ENCODE measurements at regions not wholly inside any gene's neighbourhood (a gene's known extent, or its start where the extent isn't known, plus 50 kb on each side); places are given as distances from the start of the nearest gene placed in this dataset.

- Histone ChIP-seq H3K27ac (ENCODE audit: low read depth, low read length) (no peak overlapping the region), H3K4me1 (ENCODE audit: control insufficient read depth, insufficient read depth, low read length) (peaks cover 2% of the 10 kb centered on the region), H3K36me3 (ENCODE audit: control insufficient read depth, insufficient read depth, low read length) (no peaks in the 10 kb centered on the region), H3K9ac (ENCODE audit: low read length) (no peak overlapping the region), H3K27me3 (ENCODE audit: control insufficient read depth, insufficient read depth, low read length) (no peaks in the 10 kb centered on the region), H3K4me3 (ENCODE audit: low read length) (no peak overlapping the region)
Measured at GRCh38 chr12:69112616-69113015, 126.8 kb upstream of the CPSF6 start.

- no peaks in the 10 kb centered on the region for H3K4me1 ChIP-seq (ENCODE audit: control insufficient read depth, insufficient read depth, low read length)
- H3K27me3 ChIP-seq (ENCODE audit: control insufficient read depth, insufficient read depth, low read length): no peaks in the 10 kb centered on the region
- no peak overlapping the region for H3K9ac ChIP-seq (ENCODE audit: low read length)
- no peak overlapping the region for H3K27ac ChIP-seq (ENCODE audit: low read depth, low read length)
- no peak overlapping the region for H3K4me3 ChIP-seq (ENCODE audit: low read length)
- H3K36me3 ChIP-seq (ENCODE audit: control insufficient read depth, insufficient read depth, low read length): no peaks in the 10 kb centered on the region
Measured at GRCh38 chr12:69115099-69115498, 124.3 kb upstream of the CPSF6 start.

- Histone ChIP-seq H3K36me3 (ENCODE audit: control insufficient read depth, insufficient read depth, low read length) (no peaks in the 10 kb centered on the region), H3K4me1 (ENCODE audit: control insufficient read depth, insufficient read depth, low read length) (no peaks in the 10 kb centered on the region), H3K4me3 (ENCODE audit: low read length) (no peak overlapping the region), H3K9ac (ENCODE audit: low read length) (no peak overlapping the region), H3K27me3 (ENCODE audit: control insufficient read depth, insufficient read depth, low read length) (no peaks in the 10 kb centered on the region), H3K27ac (ENCODE audit: low read depth, low read length) (no peak overlapping the region)
Measured at GRCh38 chr12:69115951-69116350, 123.4 kb upstream of the CPSF6 start.

GRCh38 chr12:69117566-69118266 lies 121.7 kb upstream of the CPSF6 start:
- Histone ChIP-seq H3K27me3 (ENCODE audit: control insufficient read depth, insufficient read depth, low read length) (no peaks in the 10 kb centered on the region), H3K4me1 (ENCODE audit: control insufficient read depth, insufficient read depth, low read length) (no peaks in the 10 kb centered on the region), H3K9ac (ENCODE audit: low read length) (no peak overlapping the region), H3K27ac (ENCODE audit: low read depth, low read length) (no peak overlapping the region), H3K4me3 (ENCODE audit: low read length) (no peak overlapping the region), H3K36me3 (ENCODE audit: control insufficient read depth, insufficient read depth, low read length) (no peaks in the 10 kb centered on the region)

GRCh38 chr12:69118516-69118915 lies 120.9 kb upstream of the CPSF6 start:
- Histone ChIP-seq H3K4me1 (ENCODE audit: control insufficient read depth, insufficient read depth, low read length) (no peaks in the 10 kb centered on the region), H3K4me3 (ENCODE audit: low read length) (no peak overlapping the region), H3K27me3 (ENCODE audit: control insufficient read depth, insufficient read depth, low read length) (no peaks in the 10 kb centered on the region), H3K9ac (ENCODE audit: low read length) (no peak overlapping the region), H3K27ac (ENCODE audit: low read depth, low read length) (no peak overlapping the region), H3K36me3 (ENCODE audit: control insufficient read depth, insufficient read depth, low read length) (no peaks in the 10 kb centered on the region)

DNA sequence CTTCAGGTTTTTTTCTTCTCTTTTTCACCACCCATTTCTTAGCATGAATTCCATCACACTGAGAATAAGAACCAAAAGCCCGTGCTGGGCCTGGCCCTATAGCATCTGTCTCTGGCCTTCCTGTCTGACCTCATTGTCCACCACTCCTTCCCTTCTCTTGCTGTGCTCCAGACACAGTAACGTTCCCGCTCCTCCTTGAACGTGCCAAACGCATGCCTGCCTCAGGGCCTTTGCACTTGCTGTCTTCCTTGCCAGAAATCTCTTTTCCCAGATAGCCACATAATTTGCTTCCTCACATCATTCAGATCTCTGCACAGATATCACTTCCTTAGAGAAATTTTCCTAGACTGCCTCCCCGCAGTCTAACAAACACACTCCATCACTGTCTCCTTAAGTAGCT lies 119.6 kb upstream of the CPSF6 start:
- no peaks in the 10 kb centered on the region for H3K36me3 ChIP-seq (ENCODE audit: control insufficient read depth, insufficient read depth, low read length)
- H3K9ac ChIP-seq (ENCODE audit: low read length): no peak overlapping the region
- no peak overlapping the region for H3K27ac ChIP-seq (ENCODE audit: low read depth, low read length)
- H3K4me1 ChIP-seq (ENCODE audit: control insufficient read depth, insufficient read depth, low read length): no peaks in the 10 kb centered on the region
- H3K4me3 ChIP-seq (ENCODE audit: low read length): no peak overlapping the region
- H3K27me3 ChIP-seq (ENCODE audit: control insufficient read depth, insufficient read depth, low read length): no peaks in the 10 kb centered on the region

- Histone ChIP-seq H3K4me3 (ENCODE audit: low read length) (no peak overlapping the region), H3K27ac (ENCODE audit: low read depth, low read length) (no peak overlapping the region), H3K4me1 (ENCODE audit: control insufficient read depth, insufficient read depth, low read length) (no peaks in the 10 kb centered on the region), H3K9ac (ENCODE audit: low read length) (no peak overlapping the region), H3K36me3 (ENCODE audit: control insufficient read depth, insufficient read depth, low read length) (no peaks in the 10 kb centered on the region), H3K27me3 (ENCODE audit: control insufficient read depth, insufficient read depth, low read length) (no peaks in the 10 kb centered on the region)
Measured at GRCh38 chr12:69120354-69120753, 119.0 kb upstream of the CPSF6 start.

DNA sequence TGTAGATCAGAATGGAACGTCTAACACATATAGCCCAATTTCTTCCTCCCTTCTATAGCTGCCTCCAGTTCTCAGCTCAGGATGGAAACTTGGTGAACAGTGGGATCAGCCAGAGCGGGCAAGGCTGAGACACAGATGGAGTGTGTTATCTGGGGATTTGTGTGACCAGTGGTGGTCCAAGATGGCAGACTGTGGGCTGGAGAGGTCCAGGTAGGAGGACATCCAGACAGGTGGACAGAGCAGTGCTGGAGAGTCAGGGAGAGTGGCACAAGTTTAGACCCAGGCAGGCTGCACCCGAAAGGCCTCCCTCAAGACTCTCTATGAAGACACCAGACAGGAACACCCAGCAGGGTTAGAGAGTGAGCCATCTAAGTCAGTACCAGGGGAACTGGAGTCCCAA lies 116.1 kb upstream of the CPSF6 start:
- H3K4me1 ChIP-seq (ENCODE audit: control insufficient read depth, insufficient read depth, low read length): no peaks in the 10 kb centered on the region
- no peaks in the 10 kb centered on the region for H3K27me3 ChIP-seq (ENCODE audit: control insufficient read depth, insufficient read depth, low read length)
- H3K4me3 ChIP-seq (ENCODE audit: low read length): no peak overlapping the region
- no peak overlapping the region for H3K9ac ChIP-seq (ENCODE audit: low read length)
- no peaks in the 10 kb centered on the region for H3K36me3 ChIP-seq (ENCODE audit: control insufficient read depth, insufficient read depth, low read length)
- no peak overlapping the region for H3K27ac ChIP-seq (ENCODE audit: low read depth, low read length)

- Histone ChIP-seq H3K4me3 (ENCODE audit: low read length) (no peak overlapping the region), H3K27ac (ENCODE audit: low read depth, low read length) (no peak overlapping the region), H3K9ac (ENCODE audit: low read length) (no peak overlapping the region), H3K27me3 (ENCODE audit: control insufficient read depth, insufficient read depth, low read length) (no peaks in the 10 kb centered on the region), H3K36me3 (ENCODE audit: control insufficient read depth, insufficient read depth, low read length) (no peaks in the 10 kb centered on the region), H3K4me1 (ENCODE audit: control insufficient read depth, insufficient read depth, low read length) (no peaks in the 10 kb centered on the region)
Measured at GRCh38 chr12:69123919-69124638, 115.3 kb upstream of the CPSF6 start.

DNA sequence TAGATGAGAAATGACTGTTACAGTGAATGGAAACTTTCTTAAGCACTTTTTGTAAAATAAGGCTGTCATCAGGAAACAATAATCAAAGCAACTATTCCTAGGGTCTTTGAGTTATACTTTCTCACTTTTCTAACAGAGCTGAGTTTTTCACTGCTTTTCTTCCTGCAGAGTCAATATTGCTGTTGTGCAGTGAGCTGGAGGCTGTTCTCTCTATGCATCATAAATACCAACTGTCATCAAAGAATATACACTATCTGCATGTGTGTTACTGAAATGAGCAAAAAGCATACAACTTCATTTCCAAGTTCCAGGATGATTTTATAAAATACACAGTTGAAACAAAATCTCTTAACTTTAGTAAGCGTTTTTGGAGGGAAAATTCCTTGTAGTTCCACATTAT lies 110.4 kb upstream of the CPSF6 start:
- no peaks in the 10 kb centered on the region for H3K36me3 ChIP-seq (ENCODE audit: control insufficient read depth, insufficient read depth, low read length)
- H3K4me3 ChIP-seq (ENCODE audit: low read length): no peak overlapping the region
- no peaks in the 10 kb centered on the region for H3K27me3 ChIP-seq (ENCODE audit: control insufficient read depth, insufficient read depth, low read length)
- H3K4me1 ChIP-seq (ENCODE audit: control insufficient read depth, insufficient read depth, low read length): no peaks in the 10 kb centered on the region
- H3K27ac ChIP-seq (ENCODE audit: low read depth, low read length): no peak overlapping the region
- H3K9ac ChIP-seq (ENCODE audit: low read length): no peak overlapping the region

GRCh38 chr12:69129564-69129963 lies 109.8 kb upstream of the CPSF6 start:
- no peaks in the 10 kb centered on the region for H3K4me1 ChIP-seq (ENCODE audit: control insufficient read depth, insufficient read depth, low read length)
- H3K4me3 ChIP-seq (ENCODE audit: low read length): no peak overlapping the region
- H3K27ac ChIP-seq (ENCODE audit: low read depth, low read length): no peak overlapping the region
- no peaks in the 10 kb centered on the region for H3K27me3 ChIP-seq (ENCODE audit: control insufficient read depth, insufficient read depth, low read length)
- no peaks in the 10 kb centered on the region for H3K36me3 ChIP-seq (ENCODE audit: control insufficient read depth, insufficient read depth, low read length)
- no peak overlapping the region for H3K9ac ChIP-seq (ENCODE audit: low read length)

DNA sequence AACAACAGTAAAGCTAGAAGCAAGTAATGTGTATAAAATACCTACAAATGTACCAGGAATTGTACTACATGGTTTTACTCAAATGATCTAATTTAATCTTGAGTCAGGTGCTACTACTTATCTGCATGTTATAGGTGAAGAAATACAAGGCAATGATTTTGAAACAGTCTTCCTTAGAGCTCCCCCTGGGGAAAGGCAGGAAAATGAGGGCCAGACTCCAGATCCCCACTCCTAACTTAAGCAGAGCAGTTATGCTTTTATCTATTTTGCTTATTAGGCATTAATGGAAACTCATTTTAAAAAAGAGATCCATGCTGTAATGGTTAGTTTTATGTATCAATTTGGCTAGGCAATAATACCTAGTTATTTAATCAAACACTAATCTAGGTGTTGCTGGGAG lies 109.3 kb upstream of the CPSF6 start:
- Histone ChIP-seq H3K4me1 (ENCODE audit: control insufficient read depth, insufficient read depth, low read length) (no peaks in the 10 kb centered on the region), H3K4me3 (ENCODE audit: low read length) (no peak overlapping the region), H3K36me3 (ENCODE audit: control insufficient read depth, insufficient read depth, low read length) (no peaks in the 10 kb centered on the region), H3K9ac (ENCODE audit: low read length) (no peak overlapping the region), H3K27ac (ENCODE audit: low read depth, low read length) (no peak overlapping the region), H3K27me3 (ENCODE audit: control insufficient read depth, insufficient read depth, low read length) (no peaks in the 10 kb centered on the region)

- Histone ChIP-seq H3K4me1 (ENCODE audit: control insufficient read depth, insufficient read depth, low read length) (no peaks in the 10 kb centered on the region), H3K27me3 (ENCODE audit: control insufficient read depth, insufficient read depth, low read length) (no peaks in the 10 kb centered on the region), H3K36me3 (ENCODE audit: control insufficient read depth, insufficient read depth, low read length) (no peaks in the 10 kb centered on the region), H3K4me3 (ENCODE audit: low read length) (no peak overlapping the region), H3K9ac (ENCODE audit: low read length) (no peak overlapping the region), H3K27ac (ENCODE audit: low read depth, low read length) (no peak overlapping the region)
Measured at GRCh38 chr12:69131077-69131476, 108.3 kb upstream of the CPSF6 start.
